ENCODE measurements at regions not wholly inside any gene's neighbourhood (a gene's known extent, or its start where the extent isn't known, plus 50 kb on each side); places are given as distances from the start of the nearest gene placed in this dataset.

GRCh38 chr10:28839600-28840007, 162.3 kb downstream of the BAMBI start (continued):
- TF ChIP-seq, protein P1, sequence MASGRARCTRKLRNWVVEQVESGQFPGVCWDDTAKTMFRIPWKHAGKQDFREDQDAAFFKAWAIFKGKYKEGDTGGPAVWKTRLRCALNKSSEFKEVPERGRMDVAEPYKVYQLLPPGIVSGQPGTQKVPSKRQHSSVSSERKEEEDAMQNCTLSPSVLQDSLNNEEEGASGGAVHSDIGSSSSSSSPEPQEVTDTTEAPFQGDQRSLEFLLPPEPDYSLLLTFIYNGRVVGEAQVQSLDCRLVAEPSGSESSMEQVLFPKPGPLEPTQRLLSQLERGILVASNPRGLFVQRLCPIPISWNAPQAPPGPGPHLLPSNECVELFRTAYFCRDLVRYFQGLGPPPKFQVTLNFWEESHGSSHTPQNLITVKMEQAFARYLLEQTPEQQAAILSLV (tag; IDR thresholded peaks at IDR 0.05): no peak
- TF ChIP-seq RBM17 (IDR thresholded peaks at IDR 0.05; ENCODE audit: borderline replicate concordance, low read depth, low read length) (no peak), CHD1 (IDR thresholded peaks at IDR 0.05; ENCODE audit: low read length) (no peak), MEF2A (IDR thresholded peaks at IDR 0.05; ENCODE audit: control insufficient read depth, low read depth, low read length) (peak; percentile 91), NFYB (IDR thresholded peaks at IDR 0.05; ENCODE audit: extremely low read depth, insufficient read length) (no peak), MCM7 (IDR thresholded peaks at IDR 0.05) (no peak), SMARCC2 (IDR thresholded peaks at IDR 0.05; ENCODE audit: low read depth) (peak; percentile 87), ZNF696 (CRISPR knock-in tag; conservative IDR thresholded peaks at IDR 0.05) (no peak), MYNN (IDR thresholded peaks at IDR 0.05) (peak; percentile 90), MYNN (CRISPR knock-in tag; IDR thresholded peaks at IDR 0.05) (no peak), NCOR1 (IDR thresholded peaks at IDR 0.05) (peak; percentile 96), MLX (CRISPR knock-in tag; conservative IDR thresholded peaks at IDR 0.05) (no peak), KLF16 (IDR thresholded peaks at IDR 0.05) (peak; percentile 94), ELF2 (CRISPR knock-in tag; IDR thresholded peaks at IDR 0.05) (no peak), KDM4B (IDR thresholded peaks at IDR 0.05; ENCODE audit: borderline replicate concordance in 2 of 2, low read depth in 1 of 2) (no peak), ZBED1 (IDR thresholded peaks at IDR 0.05) (0 out of 2 replicates have a peak, but pooled peaks have one; percentile 82), FIP1L1 (IDR thresholded peaks at IDR 0.05; ENCODE audit: low read depth, low read length, poor library complexity, severe bottlenecking) (no peak), CBX5 (IDR thresholded peaks at IDR 0.05; ENCODE audit: borderline replicate concordance, low read depth) (0 out of 2 replicates have a peak, but pooled peaks have one; percentile 41), ZNF436 (CRISPR knock-in tag; IDR thresholded peaks at IDR 0.05) (no peak), ETV1 (tag; conservative IDR thresholded peaks at IDR 0.05; ENCODE audit: low read depth) (peak; percentile 92), NR3C1 (CRISPR knock-in tag; IDR thresholded peaks at IDR 0.05) (no peak), SMC3 (conservative IDR thresholded peaks at IDR 0.05; ENCODE audit: insufficient read depth, low read depth, low read length) (no peak), E2F8 (IDR thresholded peaks at IDR 0.05; ENCODE audit: low read depth, partially characterized antibody) (no peak), SUPT5H (IDR thresholded peaks at IDR 0.05) (no peak), MECOM (CRISPR knock-in tag; IDR thresholded peaks at IDR 0.05) (peak; percentile 94)
- TF ChIP-seq, protein P2, sequence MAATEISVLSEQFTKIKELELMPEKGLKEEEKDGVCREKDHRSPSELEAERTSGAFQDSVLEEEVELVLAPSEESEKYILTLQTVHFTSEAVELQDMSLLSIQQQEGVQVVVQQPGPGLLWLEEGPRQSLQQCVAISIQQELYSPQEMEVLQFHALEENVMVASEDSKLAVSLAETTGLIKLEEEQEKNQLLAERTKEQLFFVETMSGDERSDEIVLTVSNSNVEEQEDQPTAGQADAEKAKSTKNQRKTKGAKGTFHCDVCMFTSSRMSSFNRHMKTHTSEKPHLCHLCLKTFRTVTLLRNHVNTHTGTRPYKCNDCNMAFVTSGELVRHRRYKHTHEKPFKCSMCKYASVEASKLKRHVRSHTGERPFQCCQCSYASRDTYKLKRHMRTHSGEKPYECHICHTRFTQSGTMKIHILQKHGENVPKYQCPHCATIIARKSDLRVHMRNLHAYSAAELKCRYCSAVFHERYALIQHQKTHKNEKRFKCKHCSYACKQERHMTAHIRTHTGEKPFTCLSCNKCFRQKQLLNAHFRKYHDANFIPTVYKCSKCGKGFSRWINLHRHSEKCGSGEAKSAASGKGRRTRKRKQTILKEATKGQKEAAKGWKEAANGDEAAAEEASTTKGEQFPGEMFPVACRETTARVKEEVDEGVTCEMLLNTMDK (IDR thresholded peaks at IDR 0.05; ENCODE audit: borderline replicate concordance, insufficient read depth, low read depth, low read length, poor library complexity, severe bottlenecking): no peak
